HepG2 (cell line): ENCODE measurements at regions not wholly inside any gene's neighbourhood (a gene's known extent, or its start where the extent isn't known, plus 50 kb on each side); places are given as distances from the start of the nearest gene placed in this dataset.
A peak's percentile ranks its signal among the peaks of the same experiment; 100 is the strongest.

ENCODE experiments used
- ATAC-seq: fragments of 200-7000 bp; cut with Tn5 transposase; 3 replicates; pipeline ENCODE4 v1.9.1; 2020; ENCODE audit warnings: mild to moderate bottlenecking, moderate library complexity
- BruUV-seq: library from RNA; stranded (reverse); fragments of 400-500 nt; replicated peaks from 2 replicates; lab custom pipeline; 2021; lab: Mats Ljungman, UMichigan
- CTCF ChIA-PET: fragments of 300-600 bp; formaldehyde crosslinking; extraction: SDS; loops from one replicate; lab custom pipeline; 2021; ENCODE audit warnings: low total read pairs, inconsistent platforms, low intra/inter-chr PET ratio; lab: Yijun Ruan, JAX
- POLR2A ChIA-PET: fragments of 350-600 bp; sonication (Branson Sonifier 250); formaldehyde crosslinking; loops from one replicate; lab custom pipeline; 2020; ENCODE audit warnings: antibody characterized with exemption, inconsistent platforms; lab: Yijun Ruan, JAX
- DNase-seq: peaks from one replicate; pipeline ENCODE4 v3.0.0-alpha.2; 2015; ENCODE audit warnings: low spot score
- FAIRE-seq: peaks from 3 replicates; lab custom pipeline; 2011; peaks lifted over from hg19 to GRCh38; lab: Jason Lieb, UNC
- H2AFZ ChIP-seq: one replicate; pipeline ENCODE4 v1.6.1; 2011; ENCODE audit warnings: low read length, inconsistent platforms
- H3K27ac ChIP-seq: fragments of 300-600 bp; 3 replicates; pipeline ENCODE4 v1.8.0; 2011; ENCODE audit warnings: mixed run types, mild to moderate bottlenecking, mixed read lengths, low read length, inconsistent platforms; ENCODE audit not compliant: insufficient read depth; ENCODE audit errors: extremely low read length
- H3K27me3 ChIP-seq, 2 experiments: fragments of 200-600 bp in 1 of 2; 2 replicates in 1 of 2; 3 replicates in 1 of 2; pipeline versions ENCODE4 v1.6.0 to v1.8.0; 2011; ENCODE audit warnings: low read length in 2 of 2, mild to moderate bottlenecking in 2 of 2, moderate library complexity in 2 of 2, inconsistent platforms in 1 of 2; ENCODE audit not compliant: insufficient read depth in 2 of 2, control insufficient read depth in 1 of 2
- H3K36me3 ChIP-seq, 2 experiments: fragments of 200-600 bp in 1 of 2; replicated peaks in 1 of 2; 2 replicates in 1 of 2; 3 replicates in 1 of 2; pipeline versions ENCODE4 v1.5.1 to v1.8.0; 2011; ENCODE audit warnings: low read length in 2 of 2, inconsistent platforms in 1 of 2; ENCODE audit not compliant: insufficient read depth in 2 of 2, control insufficient read depth in 1 of 2
- H3K4me1 ChIP-seq: 2 replicates; pipeline ENCODE4 v1.5.1; 2012; ENCODE audit warnings: low read length, inconsistent platforms; ENCODE audit not compliant: insufficient read depth
- H3K4me2 ChIP-seq: 2 replicates; pipeline ENCODE4 v1.6.0; 2011; ENCODE audit warnings: low read depth, low read length, inconsistent platforms
- H3K4me3 ChIP-seq, 3 experiments: fragments of 200-600 bp in 1 of 3; sonication (generic), shearing (Covaris generic) in 1 of 3; replicated peaks in 1 of 3; 2 replicates each; pipeline ENCODE4 v1.5.1; 2011 to 2016; ENCODE audit warnings: low read length in 3 of 3, inconsistent platforms in 2 of 3, low read depth in 2 of 3, mild to moderate bottlenecking in 2 of 3, control low read depth in 1 of 3, mixed read lengths in 1 of 3; ENCODE audit not compliant: insufficient read depth in 1 of 3
- H3K79me2 ChIP-seq: one replicate; pipeline ENCODE4 v1.6.1; 2011; ENCODE audit warnings: low read length, inconsistent platforms; ENCODE audit not compliant: insufficient read depth
- H3K9ac ChIP-seq: 2 replicates; pipeline ENCODE4 v1.6.0; 2011; ENCODE audit warnings: mild to moderate bottlenecking, low read depth, low read length, inconsistent platforms; ENCODE audit not compliant: insufficient read depth
- H3K9me3 ChIP-seq: 2 replicates; pipeline ENCODE4 v1.5.1; 2012; ENCODE audit warnings: mild to moderate bottlenecking, low read length
- H4K20me1 ChIP-seq: 2 replicates; pipeline ENCODE4 v1.6.0; 2011; ENCODE audit warnings: inconsistent platforms, mild to moderate bottlenecking, low read length, moderate library complexity; ENCODE audit not compliant: insufficient read depth
- FOXA1 ChIP-seq, 2 experiments: fragments of 450-650 bp in 1 of 2; sonication (generic) in 1 of 2; formaldehyde crosslinking in 1 of 2; IDR thresholded peaks; 2 replicates each; pipeline versions ENCODE4 v1.4.0 to v1.6.1; 2016 to 2020; ENCODE audit warnings: missing genetic modification reagents in 1 of 2
- FOXA3 ChIP-seq: IDR thresholded peaks from 2 replicates; pipeline ENCODE4 v1.6.1; 2016; ENCODE audit warnings: missing genetic modification reagents, missing compliant biosample characterization
- HOXD1 ChIP-seq: sonication (generic); formaldehyde crosslinking; IDR thresholded peaks from 2 replicates; pipeline ENCODE4 v1.5.0; 2020; ENCODE audit warnings: missing genetic modification reagents
- PHF5A ChIP-seq: IDR thresholded peaks from one replicate; pipeline ENCODE4 v1.6.1; 2018; ENCODE audit warnings: low read depth, missing genetic modification reagents; ENCODE audit not compliant: unreplicated experiment
- SPEN ChIP-seq: sonication (generic); formaldehyde crosslinking; IDR thresholded peaks from 2 replicates; pipeline ENCODE4 v1.5.1; 2020; ENCODE audit warnings: low read depth, mild to moderate bottlenecking, missing genetic modification reagents
- TAF1 ChIP-seq: sonication (generic); formaldehyde crosslinking; IDR thresholded peaks from 2 replicates; pipeline ENCODE4 v1.4.0; 2020; ENCODE audit warnings: missing genetic modification reagents
- WGBS: methylation state at CpG from one replicate; pipeline ENCODE4 v1.1.6; 2017; ENCODE audit warnings: low lambda C conversion rate; 5-methylcytosine and 5-hydroxymethylcytosine counted together
- in situ Hi-C: cut with HindIII; loops from 2 replicates; pipeline ENCODE4 v1.10.0; 2017; ENCODE audit warnings: low pct_unique_long_range_greater_than_20kb; ENCODE audit not compliant: extremely low pct_ligation_motif_present
- intact Hi-C: fragments of 100-400 bp; cut with micrococcal nuclease; formaldehyde crosslinking; loops from one replicate; pipeline ENCODE4 v1.10.0; 2022; ENCODE audit not compliant: unreplicated experiment
- TF ChIP-seq, protein P1 (sequence below): sonication (generic); formaldehyde crosslinking; IDR thresholded peaks from 2 replicates; pipeline ENCODE4 v1.9.0; 2021; ENCODE audit warnings: missing genetic modification reagents, borderline replicate concordance
- TF ChIP-seq, protein P2 (sequence below): sonication (generic); formaldehyde crosslinking; IDR thresholded peaks from 2 replicates; pipeline ENCODE4 v1.4.0; 2020; ENCODE audit warnings: missing genetic modification reagents, borderline replicate concordance

DNA sequence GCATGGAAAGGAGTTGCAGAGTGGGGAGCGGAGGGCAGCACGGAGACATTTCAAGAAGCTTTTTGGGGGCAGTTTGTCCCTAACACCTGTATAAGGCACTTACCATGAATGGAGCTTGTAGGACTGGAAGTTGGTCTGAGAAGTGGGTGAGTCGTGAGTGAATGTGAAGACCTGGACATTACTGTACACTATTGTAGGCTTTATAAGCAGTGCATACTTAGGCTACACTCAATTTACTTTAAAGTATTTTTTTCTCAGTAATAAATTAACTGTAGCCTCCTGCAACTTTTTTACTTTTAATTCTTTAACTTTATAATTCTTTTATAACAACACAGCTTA lies 141.6 kb upstream of the ETV3 start (continued):
- TF ChIP-seq TAF1 (CRISPR knock-in tag), result no peak

GRCh38 chr1:157279138-157279801 lies 141.1 kb upstream of the ETV3 start:
- ATAC-seq (no peak), FAIRE-seq (no peak), DNase-seq (no peak)
- H3K79me2 ChIP-seq, result no peaks in the 10 kb centered on the region
- no peak overlapping the region for H2AFZ ChIP-seq
- no peak overlapping the region for H3K9ac ChIP-seq
- in situ Hi-C loops, result no loop called here
- BruUV-seq, result no TSS peak
- H3K9me3 ChIP-seq, result no peaks in the 10 kb centered on the region
- ChIA-PET POLR2A (no interaction called here), CTCF (no interaction called here)
- H3K36me3 ChIP-seq, result no peaks in the 10 kb centered on the region
- peaks cover 0 to 20% of the 10 kb centered on the region in 2 experiments; a peak in 2 of 5 replicates for H3K27me3 ChIP-seq
- no peak overlapping the region for H3K27ac ChIP-seq
- intact Hi-C loops, result no loop called here
- no peak overlapping the region for H3K4me3 ChIP-seq
- H4K20me1 ChIP-seq, result no peaks in the 10 kb centered on the region
- no peak overlapping the region for H3K4me2 ChIP-seq
- TF ChIP-seq HOXD1 (CRISPR knock-in tag), result no peak
- 0 out of 2 replicates have a peak, but pooled peaks have one; percentile 14 for TF ChIP-seq FOXA3 (CRISPR knock-in tag)
- no peak for TF ChIP-seq SPEN (CRISPR knock-in tag)
- TF ChIP-seq PHF5A, result no peak
- TF ChIP-seq, protein P1, sequence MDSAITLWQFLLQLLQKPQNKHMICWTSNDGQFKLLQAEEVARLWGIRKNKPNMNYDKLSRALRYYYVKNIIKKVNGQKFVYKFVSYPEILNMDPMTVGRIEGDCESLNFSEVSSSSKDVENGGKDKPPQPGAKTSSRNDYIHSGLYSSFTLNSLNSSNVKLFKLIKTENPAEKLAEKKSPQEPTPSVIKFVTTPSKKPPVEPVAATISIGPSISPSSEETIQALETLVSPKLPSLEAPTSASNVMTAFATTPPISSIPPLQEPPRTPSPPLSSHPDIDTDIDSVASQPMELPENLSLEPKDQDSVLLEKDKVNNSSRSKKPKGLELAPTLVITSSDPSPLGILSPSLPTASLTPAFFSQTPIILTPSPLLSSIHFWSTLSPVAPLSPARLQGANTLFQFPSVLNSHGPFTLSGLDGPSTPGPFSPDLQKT (CRISPR knock-in tag), result no peak
- TF ChIP-seq FOXA1 (IDR thresholded peaks at IDR 0.05), result no peak
- 0 out of 2 replicates have a peak, but pooled peaks have one; percentile 16 for TF ChIP-seq FOXA1 (CRISPR knock-in tag; IDR thresholded peaks at IDR 0.05)
- TF ChIP-seq, protein P2, sequence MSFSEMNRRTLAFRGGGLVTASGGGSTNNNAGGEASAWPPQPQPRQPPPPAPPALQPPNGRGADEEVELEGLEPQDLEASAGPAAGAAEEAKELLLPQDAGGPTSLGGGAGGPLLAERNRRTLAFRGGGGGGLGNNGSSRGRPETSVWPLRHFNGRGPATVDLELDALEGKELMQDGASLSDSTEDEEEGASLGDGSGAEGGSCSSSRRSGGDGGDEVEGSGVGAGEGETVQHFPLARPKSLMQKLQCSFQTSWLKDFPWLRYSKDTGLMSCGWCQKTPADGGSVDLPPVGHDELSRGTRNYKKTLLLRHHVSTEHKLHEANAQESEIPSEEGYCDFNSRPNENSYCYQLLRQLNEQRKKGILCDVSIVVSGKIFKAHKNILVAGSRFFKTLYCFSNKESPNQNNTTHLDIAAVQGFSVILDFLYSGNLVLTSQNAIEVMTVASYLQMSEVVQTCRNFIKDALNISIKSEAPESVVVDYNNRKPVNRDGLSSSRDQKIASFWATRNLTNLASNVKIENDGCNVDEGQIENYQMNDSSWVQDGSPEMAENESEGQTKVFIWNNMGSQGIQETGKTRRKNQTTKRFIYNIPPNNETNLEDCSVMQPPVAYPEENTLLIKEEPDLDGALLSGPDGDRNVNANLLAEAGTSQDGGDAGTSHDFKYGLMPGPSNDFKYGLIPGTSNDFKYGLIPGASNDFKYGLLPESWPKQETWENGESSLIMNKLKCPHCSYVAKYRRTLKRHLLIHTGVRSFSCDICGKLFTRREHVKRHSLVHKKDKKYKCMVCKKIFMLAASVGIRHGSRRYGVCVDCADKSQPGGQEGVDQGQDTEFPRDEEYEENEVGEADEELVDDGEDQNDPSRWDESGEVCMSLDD (CRISPR knock-in tag), result no peak
- 40% methylated on average over 23 of the region's 23 CpGs for WGBS
- peaks cover 15% of the 10 kb centered on the region for H3K4me1 ChIP-seq
